ENCODE measurements at regions not wholly inside any gene's neighbourhood (a gene's known extent, or its start where the extent isn't known, plus 50 kb on each side); places are given as distances from the start of the nearest gene placed in this dataset.
"Not testable (repeated sequence)": the region's sequence is repeated elsewhere in the genome, so short reads cannot be mapped to it uniquely, and the experiment has no call there.

DNA sequence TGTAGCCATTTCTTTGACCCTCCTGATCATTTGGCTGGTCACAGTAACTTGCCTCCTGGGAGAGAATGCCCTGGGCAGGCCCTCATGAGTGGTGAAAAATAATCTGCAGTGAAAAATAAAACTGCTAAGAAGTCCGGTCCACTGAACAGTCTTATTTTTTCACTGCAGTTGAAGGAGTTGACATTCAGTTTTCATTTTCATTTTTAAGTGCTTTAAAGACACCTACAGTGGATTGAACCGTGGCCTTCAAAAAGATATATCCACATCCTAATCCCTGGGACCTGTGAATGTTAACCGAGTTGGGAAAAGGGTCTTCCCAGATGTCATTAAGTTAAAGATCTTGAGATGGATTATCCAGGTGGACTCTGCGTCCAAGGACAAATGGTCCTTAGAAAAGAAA is 153.6 kb upstream of the GRK3 start:
- Histone ChIP-seq H3K27ac (no peak overlapping the region), H3K27me3 (replicated peaks; ENCODE audit: insufficient read depth) (0 out of 2 replicates have a peak, but pooled peaks cover 7% of the 10 kb centered on the region), H3K4me3 (no peak overlapping the region), H3K9ac (no peak overlapping the region), H3K9me3 (ENCODE audit: low read depth) (no peaks in the 10 kb centered on the region), H4K20me1 (ENCODE audit: insufficient read depth) (no peaks in the 10 kb centered on the region), H3K9me2 (ENCODE audit: insufficient read depth) (no peaks in the 10 kb centered on the region), H2AFZ (no peak overlapping the region), H3K4me1 (ENCODE audit: insufficient read depth) (no peaks in the 10 kb centered on the region), H3K4me2 (ENCODE audit: unreplicated experiment) (no peak overlapping the region), H3K36me3 (ENCODE audit: low read depth) (no peaks in the 10 kb centered on the region), H3F3A (ENCODE audit: insufficient read depth) (no peaks in the 10 kb centered on the region), H3K79me2 (ENCODE audit: insufficient read depth) (no peaks in the 10 kb centered on the region)
- DNase-seq, result no peak
- TF ChIP-seq EZH2 (IDR thresholded peaks at IDR 0.05; ENCODE audit: insufficient read depth, poor library complexity, severe bottlenecking), result no peak
- no peak for TF ChIP-seq EZH2phosphoT487 (IDR thresholded peaks at IDR 0.05; ENCODE audit: insufficient read depth, low read depth)
- WGBS, 2 experiments (ENCODE audit: low coverage in 1 of 2, low lambda C conversion rate in 2 of 2, missing lambda C conversion rate in 2 of 2), result 59 to 63% methylated on average over 4 of the region's 4 CpGs
- in situ Hi-C loops (cut with MboI), result no loop called here

DNA sequence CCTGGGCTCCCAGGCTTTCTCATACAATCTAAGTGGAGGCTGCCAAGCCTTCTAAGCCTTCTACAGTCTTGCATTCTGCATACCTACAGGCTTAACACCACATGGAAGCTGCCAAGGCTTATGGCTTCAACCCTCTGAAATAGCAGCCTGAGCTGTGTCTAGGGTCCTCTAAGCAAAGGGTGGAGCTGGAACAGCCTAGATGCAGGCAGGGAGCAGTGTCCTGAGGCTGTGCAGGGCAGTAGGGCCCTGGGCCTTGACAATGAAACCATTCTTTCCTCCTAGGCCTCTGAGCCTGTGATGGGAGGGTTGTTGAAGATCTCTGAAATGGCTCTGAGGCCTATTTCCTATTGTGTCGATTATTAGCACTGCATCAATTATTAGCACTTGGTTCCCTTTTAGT is 150.9 kb upstream of the GRK3 start:
- H4K20me1 ChIP-seq (ENCODE audit: insufficient read depth), result no peaks in the 10 kb centered on the region
- WGBS, 2 experiments (ENCODE audit: low coverage in 1 of 2, low lambda C conversion rate in 2 of 2, missing lambda C conversion rate in 2 of 2), result 60 to 71% methylated on average over 1 of the region's 1 CpG

DNA sequence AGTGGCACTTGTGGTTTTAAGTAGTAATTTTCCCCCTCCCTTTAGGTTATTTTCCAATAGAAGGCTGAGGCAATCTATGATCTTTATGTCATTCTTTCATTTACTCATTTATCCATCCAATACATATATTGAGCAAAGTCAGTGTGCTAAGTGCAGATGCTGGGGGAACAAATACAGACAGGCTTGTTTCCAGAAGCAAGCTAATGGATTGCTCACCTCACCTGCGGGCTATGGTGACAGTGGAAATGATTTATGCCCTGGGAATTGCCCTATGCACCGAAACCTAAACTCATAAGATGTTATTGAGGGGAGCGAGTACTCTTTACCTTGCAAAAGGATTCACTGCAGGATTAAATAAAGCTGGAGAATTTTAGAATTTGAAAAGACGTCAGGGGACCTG is 148.7 kb upstream of the GRK3 start:
- in situ Hi-C loops (cut with MboI), result not testable (repeated sequence)

More for the DNA sequence above, 150.9 kb upstream of the GRK3 start:
- Histone ChIP-seq H3F3A (ENCODE audit: insufficient read depth) (no peaks in the 10 kb centered on the region), H3K4me2 (ENCODE audit: unreplicated experiment) (no peak overlapping the region), H3K9ac (no peak overlapping the region), H3K79me2 (ENCODE audit: insufficient read depth) (no peaks in the 10 kb centered on the region), H3K4me1 (ENCODE audit: insufficient read depth) (no peaks in the 10 kb centered on the region), H3K36me3 (ENCODE audit: low read depth) (no peaks in the 10 kb centered on the region), H3K9me3 (ENCODE audit: low read depth) (no peaks in the 10 kb centered on the region), H3K9me2 (ENCODE audit: insufficient read depth) (no peaks in the 10 kb centered on the region), H3K4me3 (no peak overlapping the region), H2AFZ (no peak overlapping the region), H3K27ac (no peak overlapping the region), H3K27me3 (replicated peaks; ENCODE audit: insufficient read depth) (peaks cover 29% of the 10 kb centered on the region)
- no peak for TF ChIP-seq EZH2phosphoT487 (IDR thresholded peaks at IDR 0.05; ENCODE audit: insufficient read depth, low read depth)
- TF ChIP-seq EZH2 (IDR thresholded peaks at IDR 0.05; ENCODE audit: insufficient read depth, poor library complexity, severe bottlenecking), result no peak
- in situ Hi-C loops (cut with MboI), result no loop called here
- DNase-seq, result peak; percentile 36

GRCh38 chr22:25417826-25418225 is 146.6 kb upstream of the GRK3 start:
- in situ Hi-C loops (cut with MboI); H3K4me3 ChIP-seq; H3K9ac ChIP-seq; H3F3A ChIP-seq (ENCODE audit: insufficient read depth); H3K4me2 ChIP-seq (ENCODE audit: unreplicated experiment); DNase-seq; H3K9me2 ChIP-seq (ENCODE audit: insufficient read depth); H3K79me2 ChIP-seq (ENCODE audit: insufficient read depth); H2AFZ ChIP-seq; H3K9me3 ChIP-seq (ENCODE audit: low read depth); H4K20me1 ChIP-seq (ENCODE audit: insufficient read depth); H3K36me3 ChIP-seq (ENCODE audit: low read depth); H3K27ac ChIP-seq: not testable (repeated sequence)
- H3K4me1 ChIP-seq (ENCODE audit: insufficient read depth), result peaks cover 11% of the 10 kb centered on the region; the same call in 1 of the 2 replicates
- WGBS, 2 experiments (ENCODE audit: low coverage in 1 of 2, low lambda C conversion rate in 2 of 2, missing lambda C conversion rate in 2 of 2), result 50 to 52% methylated on average over 2 of the region's 2 CpGs
- H3K27me3 ChIP-seq (replicated peaks; ENCODE audit: insufficient read depth), result peaks cover 70% of the 10 kb centered on the region

More for the DNA sequence above, 148.7 kb upstream of the GRK3 start:
- not testable (repeated sequence) for H4K20me1 ChIP-seq (ENCODE audit: insufficient read depth); DNase-seq; H3K4me2 ChIP-seq (ENCODE audit: unreplicated experiment); H3K27ac ChIP-seq; H3K9ac ChIP-seq; H3F3A ChIP-seq (ENCODE audit: insufficient read depth); H3K9me3 ChIP-seq (ENCODE audit: low read depth); H2AFZ ChIP-seq; H3K36me3 ChIP-seq (ENCODE audit: low read depth); H3K79me2 ChIP-seq (ENCODE audit: insufficient read depth); H3K9me2 ChIP-seq (ENCODE audit: insufficient read depth); H3K4me3 ChIP-seq
- Histone ChIP-seq H3K27me3 (replicated peaks; ENCODE audit: insufficient read depth) (peaks cover 50% of the 10 kb centered on the region), H3K4me1 (ENCODE audit: insufficient read depth) (peaks cover 11% of the 10 kb centered on the region; the same call in 1 of the 2 replicates)
- WGBS, 2 experiments (ENCODE audit: low coverage in 1 of 2, low lambda C conversion rate in 2 of 2, missing lambda C conversion rate in 2 of 2), result 57 to 62% methylated on average over 4 of the region's 4 CpGs

Measured in GM23248 (cell line).